ENCODE measurements at regions not wholly inside any gene's neighbourhood (a gene's known extent, or its start where the extent isn't known, plus 50 kb on each side); places are given as distances from the start of the nearest gene placed in this dataset.

GRCh38 chr11:82082976-82083375 lies 650.7 kb downstream of the FAM181B start:
- no peak overlapping the region for H3K27ac Mint-ChIP-seq
- no peak for TF ChIP-seq CTCF (IDR thresholded peaks at IDR 0.05; ENCODE audit: unreplicated experiment)
- no peak for DNase-seq (ENCODE audit: low spot score, unreplicated experiment)
- H3K36me3 Mint-ChIP-seq (ENCODE audit: insufficient read depth): no peaks in the 10 kb centered on the region
- no peaks in the 10 kb centered on the region for H3K27me3 Mint-ChIP-seq
- no peaks in the 10 kb centered on the region for H3K9me3 Mint-ChIP-seq (ENCODE audit: low read depth)
- H3K4me1 Mint-ChIP-seq (ENCODE audit: low read depth): no peaks in the 10 kb centered on the region
- H3K4me3 Mint-ChIP-seq (ENCODE audit: low read depth): no peak overlapping the region

GRCh38 chr11:82080160-82080559 lies 653.5 kb downstream of the FAM181B start:
- Mint-ChIP-seq H3K4me1 (ENCODE audit: low read depth) (no peaks in the 10 kb centered on the region), H3K4me3 (ENCODE audit: low read depth) (no peak overlapping the region)

GRCh38 chr11:82076126-82076525 lies 657.5 kb downstream of the FAM181B start:
- no peaks in the 10 kb centered on the region for H3K36me3 Mint-ChIP-seq (ENCODE audit: insufficient read depth)
- H3K27ac Mint-ChIP-seq: no peak overlapping the region
- H3K4me1 Mint-ChIP-seq (ENCODE audit: low read depth): no peaks in the 10 kb centered on the region
- H3K27me3 Mint-ChIP-seq: no peaks in the 10 kb centered on the region
- peaks cover 3% of the 10 kb centered on the region for H3K9me3 Mint-ChIP-seq (ENCODE audit: low read depth)
- DNase-seq (ENCODE audit: low spot score, unreplicated experiment): no peak
- H3K4me3 Mint-ChIP-seq (ENCODE audit: low read depth): no peak overlapping the region
- TF ChIP-seq CTCF (IDR thresholded peaks at IDR 0.05; ENCODE audit: unreplicated experiment): no peak

More at GRCh38 chr11:82080160-82080559, 653.5 kb downstream of the FAM181B start:
- no peaks in the 10 kb centered on the region for H3K27me3 Mint-ChIP-seq
- no peak for DNase-seq (ENCODE audit: low spot score, unreplicated experiment)
- TF ChIP-seq CTCF (IDR thresholded peaks at IDR 0.05; ENCODE audit: unreplicated experiment): no peak
- no peak overlapping the region for H3K27ac Mint-ChIP-seq
- H3K36me3 Mint-ChIP-seq (ENCODE audit: insufficient read depth): no peaks in the 10 kb centered on the region
- H3K9me3 Mint-ChIP-seq (ENCODE audit: low read depth): no peaks in the 10 kb centered on the region

- Mint-ChIP-seq H3K9me3 (ENCODE audit: low read depth) (no peaks in the 10 kb centered on the region), H3K36me3 (ENCODE audit: insufficient read depth) (no peaks in the 10 kb centered on the region), H3K4me1 (ENCODE audit: low read depth) (no peaks in the 10 kb centered on the region), H3K27ac (no peak overlapping the region), H3K27me3 (no peaks in the 10 kb centered on the region), H3K4me3 (ENCODE audit: low read depth) (no peak overlapping the region)
- no peak for DNase-seq (ENCODE audit: low spot score, unreplicated experiment)
- TF ChIP-seq CTCF (IDR thresholded peaks at IDR 0.05; ENCODE audit: unreplicated experiment): no peak
Measured at GRCh38 chr11:82059505-82059904, 674.2 kb downstream of the FAM181B start.

- no peaks in the 10 kb centered on the region for H3K9me3 Mint-ChIP-seq (ENCODE audit: low read depth)
- no peaks in the 10 kb centered on the region for H3K4me1 Mint-ChIP-seq (ENCODE audit: low read depth)
- no peaks in the 10 kb centered on the region for H3K27me3 Mint-ChIP-seq
- no peak for DNase-seq (ENCODE audit: low spot score, unreplicated experiment)
- TF ChIP-seq CTCF (IDR thresholded peaks at IDR 0.05; ENCODE audit: unreplicated experiment): no peak
- no peak overlapping the region for H3K4me3 Mint-ChIP-seq (ENCODE audit: low read depth)
- H3K36me3 Mint-ChIP-seq (ENCODE audit: insufficient read depth): no peaks in the 10 kb centered on the region
- no peak overlapping the region for H3K27ac Mint-ChIP-seq
Measured at GRCh38 chr11:82056450-82056849, 677.2 kb downstream of the FAM181B start.

Data from progenitor cell of endocrine pancreas (in vitro differentiated cells).